Motor neuron (in vitro differentiated cells): ENCODE measurements at regions not wholly inside any gene's neighbourhood (a gene's known extent, or its start where the extent isn't known, plus 50 kb on each side); places are given as distances from the start of the nearest gene placed in this dataset.
"Not testable (repeated sequence)": the region's sequence is repeated elsewhere in the genome, so short reads cannot be mapped to it uniquely, and the experiment has no call there.

Experiments
- ATAC-seq, 8 experiments: fragments of 200-7000 bp; cut with Tn5 transposase; replicated peaks in 6 of 8; 2 replicates each; pipeline ENCODE4 v1.8.0; 2021; ENCODE audit warnings: mild to moderate bottlenecking in 8 of 8, moderate library complexity in 8 of 8
- H3K27ac ChIP-seq, 2 donors: fragments of 250-450 bp; sonication (Bioruptor Pico); 2 replicates each; pipeline ENCODE4 v1.9.0; 2021; ENCODE audit warnings: antibody characterized with exemption in 2 of 2, mild to moderate bottlenecking in 2 of 2, moderate library complexity in 1 of 2
- H3K4me1 ChIP-seq, 2 donors: fragments of 250-450 bp; sonication (Bioruptor Pico); replicated peaks in 1 of 2; 2 replicates each; pipeline ENCODE4 v1.6.1; 2021; ENCODE audit warnings: antibody characterized with exemption in 2 of 2, mild to moderate bottlenecking in 2 of 2, moderate library complexity in 1 of 2
- H3K4me3 ChIP-seq, 5 donors: fragments of 250-450 bp; sonication (Bioruptor Pico); 2 replicates each; pipeline ENCODE4 v1.9.0; 2021; ENCODE audit warnings: antibody characterized with exemption in 5 of 5, mild to moderate bottlenecking in 5 of 5, moderate library complexity in 4 of 5
- WGBS, 10 experiments: fragments of 450-650 bp; shearing (Covaris generic); methylation state at CpG; one replicate each; pipeline ENCODE4 v1.0.0; 2022; 5-methylcytosine and 5-hydroxymethylcytosine counted together
- in situ Hi-C, 9 experiments: fragments of 400-800 bp; cut with MboI; loops; one replicate each; pipeline ENCODE4 v1.15.0; 2021; ENCODE audit warnings: low sequenced_read_pairs in 9 of 9, low pct_unique_long_range_greater_than_20kb in 2 of 9; ENCODE audit not compliant: unreplicated experiment in 9 of 9

GRCh38 chr3:106826791-106827311, 550.4 kb upstream of the CCDC54 start:
- H3K4me3 ChIP-seq = no peak overlapping the region
- no peak for ATAC-seq
- WGBS, 10 experiments = 65 to 100% (median 72%) methylated on average over 1 to 4 of the region's 4 CpGs; no CpG with 5 or more reads in 1 of the 10 experiments
- in situ Hi-C loops = loop anchor here in 3 of 9 experiments (25.0 kb wide), 1 partner anchor 235 kb away; no protein-coding TSS in a partner anchor
- H3K27ac ChIP-seq = peak overlapping the region in 1 of 2 donors; percentile 16
- H3K4me1 ChIP-seq = peaks cover 7 to 15% of the 10 kb centered on the region in 2 donors

DNA sequence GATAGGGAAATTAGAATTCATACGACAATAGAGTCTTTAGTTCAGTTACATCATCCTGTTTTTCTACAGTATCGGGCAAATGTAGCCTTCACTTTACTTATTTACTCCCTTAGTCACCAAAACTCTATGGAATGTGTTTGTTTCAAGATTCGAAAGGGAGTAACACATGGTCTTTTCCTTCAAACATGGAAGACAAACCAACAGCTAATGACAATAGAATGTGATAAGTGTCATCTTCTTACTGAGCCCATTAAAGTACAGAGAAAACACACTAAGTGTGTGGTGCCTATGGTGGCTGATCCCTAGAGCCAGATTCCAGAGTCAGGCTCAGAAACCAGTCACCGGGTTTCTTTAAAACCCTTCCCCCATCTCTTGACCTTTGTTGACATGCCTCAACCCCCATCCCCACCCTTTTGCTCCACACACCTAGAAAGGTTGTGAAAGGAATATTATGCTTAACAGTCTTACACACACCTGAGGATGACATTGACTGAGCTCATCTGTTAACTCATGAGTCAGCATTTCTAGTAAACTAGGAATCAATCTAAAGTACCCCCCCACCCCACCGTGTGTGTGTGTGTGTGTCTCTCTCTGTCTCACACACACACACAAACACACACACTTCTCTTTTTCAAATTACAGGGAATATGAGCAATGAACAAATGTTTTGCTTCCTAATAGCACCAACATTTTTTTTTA, 549.6 kb upstream of the CCDC54 start:
- 59 to 100% (median 94%) methylated on average over 1 to 3 of the region's 5 CpGs for WGBS, 10 experiments
- in situ Hi-C loops = loop anchor here in 3 of 9 experiments (25.0 kb wide), 1 partner anchor 235 kb away; no protein-coding TSS in a partner anchor
- Histone ChIP-seq H3K4me3 (no peak overlapping the region), H3K4me1 (peaks cover 7 to 15% of the 10 kb centered on the region in 2 donors), H3K27ac (no peak overlapping the region)
- no peak for ATAC-seq

GRCh38 chr3:106829206-106829605, 548.0 kb upstream of the CCDC54 start:
- no peak for ATAC-seq
- WGBS, 10 experiments = 71 to 90% (median 82%) methylated on average over 1 to 3 of the region's 3 CpGs; no CpG with 5 or more reads in 2 of the 10 experiments
- peaks cover 7 to 15% of the 10 kb centered on the region in 2 donors for H3K4me1 ChIP-seq
- no peak overlapping the region for H3K4me3 ChIP-seq
- no peak overlapping the region for H3K27ac ChIP-seq
- in situ Hi-C loops = loop anchor here in 3 of 9 experiments (25.0 kb wide), 1 partner anchor 233 kb away; no protein-coding TSS in a partner anchor

GRCh38 chr3:106830334-106830733, 546.9 kb upstream of the CCDC54 start:
- Histone ChIP-seq H3K4me3 (no peak overlapping the region), H3K4me1 (peaks cover 7 to 15% of the 10 kb centered on the region in 2 donors), H3K27ac (no peak overlapping the region)
- in situ Hi-C loops = loop anchor here in 3 of 9 experiments (25.0 kb wide), 1 partner anchor 232 kb away; no protein-coding TSS in a partner anchor
- ATAC-seq = peak in 5 of 8 experiments; percentile 15 to 80 (median 37)
- WGBS, 10 experiments = 19 to 80% (median 35%) methylated on average over 1 to 2 of the region's 2 CpGs; no CpG with 5 or more reads in 2 of the 10 experiments

DNA sequence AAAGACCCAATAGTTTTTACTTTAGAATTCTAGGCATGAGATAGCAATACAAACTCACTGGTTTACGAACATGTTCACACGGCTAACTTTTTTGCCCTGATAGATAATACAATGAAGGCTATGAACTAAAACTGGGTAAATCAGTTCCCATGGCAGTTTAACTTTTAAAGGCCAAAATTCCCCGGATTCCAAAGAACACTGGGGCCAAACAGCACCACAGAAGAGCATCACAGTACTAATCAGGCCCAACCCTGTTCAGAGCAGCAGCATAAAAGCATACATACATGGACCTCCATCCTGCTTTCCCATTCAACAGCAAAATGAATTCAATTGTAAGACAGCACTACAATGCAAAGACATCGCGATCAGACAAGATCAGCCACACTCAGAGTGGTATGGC, 540.3 kb upstream of the CCDC54 start:
- ATAC-seq = no peak
- H3K27ac ChIP-seq = no peak overlapping the region
- WGBS, 10 experiments = 57 to 100% (median 94%) methylated on average over 1 to 5 of the region's 5 CpGs; no CpG with 5 or more reads in 1 of the 10 experiments
- H3K4me1 ChIP-seq = no peaks in the 10 kb centered on the region
- no peak overlapping the region for H3K4me3 ChIP-seq
- in situ Hi-C loops = loop anchor here in 3 of 9 experiments (25.0 kb wide), 1 partner anchor 225 kb away; no protein-coding TSS in a partner anchor

- ATAC-seq = no peak
- H3K4me1 ChIP-seq = no peaks in the 10 kb centered on the region
- WGBS, 10 experiments = 60 to 100% (median 67%) methylated on average over 1 to 3 of the region's 3 CpGs; no CpG with 5 or more reads in 6 of the 10 experiments
- no peak overlapping the region for H3K27ac ChIP-seq
- no peak overlapping the region for H3K4me3 ChIP-seq
- in situ Hi-C loops = loop anchor here in 3 of 9 experiments (25.0 kb wide), 1 partner anchor 225 kb away; no protein-coding TSS in a partner anchor
Observed at GRCh38 chr3:106837616-106838015, 539.6 kb upstream of the CCDC54 start.

DNA sequence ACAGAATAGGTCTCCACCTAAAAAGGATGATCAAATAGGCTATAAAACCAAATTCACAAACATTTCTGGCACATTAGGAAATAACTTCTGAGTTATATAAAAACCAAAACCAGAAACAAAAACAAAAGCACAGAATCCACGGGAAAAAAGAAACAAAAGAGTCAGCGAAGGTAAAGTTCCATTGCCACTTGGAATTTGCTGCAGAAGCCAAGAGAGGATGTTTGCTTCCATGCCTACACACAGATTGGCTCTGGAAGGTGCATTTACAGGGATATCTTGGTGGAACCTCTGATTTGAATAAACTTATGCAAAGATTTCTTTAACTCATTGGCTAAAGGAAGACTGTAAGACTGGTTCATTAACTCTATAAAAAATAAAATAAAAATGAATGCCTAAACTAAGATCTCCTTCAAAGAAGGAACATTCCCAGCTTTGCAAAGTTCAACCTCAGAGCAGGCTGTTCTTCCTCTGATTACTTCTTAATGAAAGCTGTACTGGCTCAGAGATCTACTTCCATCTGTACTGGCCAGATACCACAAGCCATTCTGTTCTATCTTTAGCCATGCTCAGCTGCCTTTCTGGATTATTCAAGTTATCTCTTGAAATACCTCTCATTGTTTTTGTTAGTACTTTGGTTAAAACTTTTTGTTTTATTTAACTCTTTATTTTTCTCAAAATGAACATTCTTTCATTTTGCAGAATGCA, 537.5 kb upstream of the CCDC54 start:
- ATAC-seq = no peak
- WGBS, 10 experiments = 25 to 100% (median 80%) methylated on average over 1 to 2 of the region's 2 CpGs; no CpG with 5 or more reads in 1 of the 10 experiments

DNA sequence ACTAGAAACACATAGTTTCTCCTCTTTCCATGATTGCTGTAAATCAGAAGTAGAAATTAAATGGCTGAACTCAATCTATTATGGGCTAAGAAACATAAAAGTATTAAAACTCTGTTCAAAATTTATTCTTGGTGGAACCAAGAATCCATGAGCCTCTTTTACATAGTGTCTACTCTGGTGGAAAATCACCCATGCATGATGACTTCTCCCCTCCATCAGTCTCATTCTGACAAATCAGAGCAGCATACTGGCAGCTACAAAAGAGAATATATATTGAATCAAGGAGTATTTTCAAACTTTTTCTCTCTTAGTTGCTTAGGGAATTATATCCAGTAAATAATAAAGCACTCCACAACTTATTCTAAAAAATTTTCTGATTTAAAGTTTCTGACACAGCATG, 536.9 kb upstream of the CCDC54 start:
- ATAC-seq = no peak
- H3K27ac ChIP-seq = no peak overlapping the region
- no peak overlapping the region for H3K4me3 ChIP-seq
- no peaks in the 10 kb centered on the region for H3K4me1 ChIP-seq
- in situ Hi-C loops = loop anchor here in 3 of 9 experiments (25.0 kb wide), 1 partner anchor 222 kb away; no protein-coding TSS in a partner anchor

More for the DNA sequence above, 537.5 kb upstream of the CCDC54 start:
- H3K4me3 ChIP-seq = no peak overlapping the region
- in situ Hi-C loops = loop anchor here in 3 of 9 experiments (25.0 kb wide), 1 partner anchor 223 kb away; no protein-coding TSS in a partner anchor
- H3K4me1 ChIP-seq = no peaks in the 10 kb centered on the region
- no peak overlapping the region for H3K27ac ChIP-seq

GRCh38 chr3:106842151-106842550, 535.1 kb upstream of the CCDC54 start:
- Histone ChIP-seq H3K27ac (no peak overlapping the region), H3K4me1 (no peaks in the 10 kb centered on the region), H3K4me3 (no peak overlapping the region)
- WGBS, 10 experiments = 63 to 100% (median 93%) methylated on average over 1 to 2 of the region's 2 CpGs; no CpG with 5 or more reads in 1 of the 10 experiments
- ATAC-seq = no peak
- in situ Hi-C loops = loop anchor here in 3 of 9 experiments (25.0 kb wide), 1 partner anchor 220 kb away; no protein-coding TSS in a partner anchor

- Histone ChIP-seq H3K27ac (no peak overlapping the region), H3K4me1 (no peaks in the 10 kb centered on the region), H3K4me3 (no peak overlapping the region)
- in situ Hi-C loops = loop anchor here in 3 of 9 experiments (25.0 kb wide), 1 partner anchor 218 kb away; no protein-coding TSS in a partner anchor
- no peak for ATAC-seq
Observed at GRCh38 chr3:106844638-106845037, 532.6 kb upstream of the CCDC54 start.

GRCh38 chr3:106848099-106848498, 529.1 kb upstream of the CCDC54 start:
- no peak for ATAC-seq
- Histone ChIP-seq H3K4me3 (no peak overlapping the region), H3K27ac (no peak overlapping the region), H3K4me1 (no peaks in the 10 kb centered on the region)
- 50 to 100% (median 91%) methylated on average over 1 to 2 of the region's 2 CpGs for WGBS, 10 experiments
- in situ Hi-C loops = loop anchor here in 3 of 9 experiments (25.0 kb wide), 1 partner anchor 214 kb away; no protein-coding TSS in a partner anchor

DNA sequence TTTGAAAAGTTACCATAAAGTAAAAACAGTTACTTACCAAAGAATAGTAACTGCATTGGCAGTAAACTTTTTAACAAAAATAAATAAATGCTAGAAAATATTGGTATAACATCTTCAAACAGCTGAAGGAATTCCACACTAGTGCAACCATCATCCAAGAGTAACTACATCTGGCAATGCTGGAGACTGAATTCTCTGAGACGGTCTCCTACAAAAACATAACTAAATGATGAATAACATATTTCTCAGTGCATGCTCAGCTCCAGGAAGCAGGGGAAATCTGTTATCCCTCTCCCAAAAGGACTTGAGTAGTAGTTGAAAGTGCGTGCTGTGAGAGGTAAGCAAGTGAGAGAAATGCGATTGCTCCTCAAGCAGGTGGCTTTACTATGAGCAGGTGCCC, 526.8 kb upstream of the CCDC54 start:
- in situ Hi-C loops = no loop called here
- Histone ChIP-seq H3K4me3 (no peak overlapping the region), H3K4me1 (no peaks in the 10 kb centered on the region), H3K27ac (no peak overlapping the region)
- WGBS, 10 experiments = 25 to 100% (median 83%) methylated on average over 1 to 3 of the region's 3 CpGs; no CpG with 5 or more reads in 2 of the 10 experiments
- no peak for ATAC-seq

- H3K4me3 ChIP-seq, H3K27ac ChIP-seq, ATAC-seq, H3K4me1 ChIP-seq, in situ Hi-C loops: not testable (repeated sequence)
- 0 to 80% (median 64%) methylated on average over 1 to 3 of the region's 3 CpGs for WGBS, 10 experiments
Observed at GRCh38 chr3:106858321-106858720, 518.9 kb upstream of the CCDC54 start.
